Keratinocyte (primary cell): ENCODE measurements at regions not wholly inside any gene's neighbourhood (a gene's known extent, or its start where the extent isn't known, plus 50 kb on each side); places are given as distances from the start of the nearest gene placed in this dataset.

Experiments used
- DNase-seq: peaks from one replicate; pipeline ENCODE4 v3.0.0-alpha.2; 2011; ENCODE audit warnings: low read depth, missing footprints, low spot score
- FAIRE-seq: peaks from 2 replicates; lab custom pipeline; 2011; peaks lifted over from hg19 to GRCh38; lab: Jason Lieb, UNC
- H2AFZ ChIP-seq: 2 replicates; pipeline ENCODE4 v1.6.0; 2012; ENCODE audit warnings: low read length, control low read depth, inconsistent platforms; ENCODE audit not compliant: control insufficient read depth
- H3K27ac ChIP-seq: 2 replicates; pipeline ENCODE4 v1.5.1; 2011; ENCODE audit warnings: low read length; ENCODE audit not compliant: control insufficient read depth, insufficient read depth
- H3K27me3 ChIP-seq: 3 replicates; pipeline ENCODE4 v1.6.0; 2011; ENCODE audit warnings: low read length; ENCODE audit not compliant: control insufficient read depth, insufficient read depth; ENCODE audit errors: extremely low read depth
- H3K36me3 ChIP-seq, 2 experiments: 2 replicates in 1 of 2; 3 replicates in 1 of 2; pipeline ENCODE4 v1.5.1; 2011; ENCODE audit warnings: low read length in 2 of 2, mild to moderate bottlenecking in 1 of 2; ENCODE audit not compliant: control insufficient read depth in 2 of 2, insufficient read depth in 2 of 2; ENCODE audit errors: extremely low read depth in 1 of 2
- H3K4me1 ChIP-seq: 3 replicates; pipeline ENCODE4 v1.5.1; 2011; ENCODE audit warnings: low read length; ENCODE audit not compliant: control insufficient read depth, insufficient read depth; ENCODE audit errors: extremely low read depth
- H3K4me2 ChIP-seq: 3 replicates; pipeline ENCODE4 v1.6.0; 2011; ENCODE audit warnings: low read depth, low read length; ENCODE audit not compliant: control insufficient read depth, insufficient read depth; ENCODE audit errors: extremely low read depth
- H3K4me3 ChIP-seq, 3 experiments: fragments of 200-600 bp in 1 of 3; sonication (generic) in 1 of 3; 2 replicates in 2 of 3; 3 replicates in 1 of 3; pipeline ENCODE4 v1.5.1; 2011 to 2016; ENCODE audit warnings: low read length in 3 of 3, mild to moderate bottlenecking in 3 of 3, control low read depth in 2 of 3, inconsistent platforms in 1 of 3, low read depth in 1 of 3, mixed read lengths in 1 of 3, mixed run types in 1 of 3, moderate library complexity in 1 of 3; ENCODE audit not compliant: control insufficient read depth in 2 of 3, insufficient read depth in 2 of 3; ENCODE audit errors: extremely low read depth in 1 of 3
- H3K79me2 ChIP-seq: 2 replicates; pipeline ENCODE4 v1.6.0; 2012; ENCODE audit warnings: low read length; ENCODE audit not compliant: control insufficient read depth, insufficient read depth
- H3K9ac ChIP-seq: 3 replicates; pipeline ENCODE4 v1.6.0; 2011; ENCODE audit warnings: low read length; ENCODE audit not compliant: control insufficient read depth, insufficient read depth; ENCODE audit errors: extremely low read depth
- H3K9me1 ChIP-seq: 3 replicates; pipeline ENCODE4 v1.6.0; 2011; ENCODE audit warnings: low read length; ENCODE audit not compliant: control insufficient read depth, insufficient read depth; ENCODE audit errors: extremely low read depth
- H3K9me3 ChIP-seq: 2 replicates; pipeline ENCODE4 v1.5.1; 2012; ENCODE audit warnings: low read depth, low read length; ENCODE audit not compliant: control insufficient read depth
- H4K20me1 ChIP-seq: 3 replicates; pipeline ENCODE4 v1.6.0; 2011; ENCODE audit warnings: low read length; ENCODE audit not compliant: control insufficient read depth, insufficient read depth; ENCODE audit errors: extremely low read depth
- EZH2 ChIP-seq: IDR thresholded peaks from one replicate; pipeline ENCODE4 v1.6.1; 2012; ENCODE audit warnings: inconsistent platforms, mild to moderate bottlenecking, low read length, moderate library complexity
- dilution Hi-C: fragments of 300-500 bp; cut with MboI; formaldehyde crosslinking; loops from one replicate; pipeline ENCODE4 v1.7.0; 2020; ENCODE audit warnings: low sequenced_read_pairs; ENCODE audit not compliant: extremely low pct_ligation_motif_present
- TF ChIP-seq, protein P1 (sequence below), 3 experiments: IDR thresholded peaks in 1 of 3; conservative IDR thresholded peaks in 1 of 3; optimal IDR thresholded peaks in 1 of 3; 2 replicates in 2 of 3; 3 replicates in 1 of 3; pipeline versions ENCODE3 to v1.5.1; 2011; ENCODE audit warnings: low read length in 3 of 3, mild to moderate bottlenecking in 3 of 3, moderate library complexity in 2 of 3, control low read depth in 1 of 3, inconsistent platforms in 1 of 3; ENCODE audit not compliant: insufficient read depth in 2 of 3; ENCODE audit errors: extremely low read depth in 1 of 3

DNA sequence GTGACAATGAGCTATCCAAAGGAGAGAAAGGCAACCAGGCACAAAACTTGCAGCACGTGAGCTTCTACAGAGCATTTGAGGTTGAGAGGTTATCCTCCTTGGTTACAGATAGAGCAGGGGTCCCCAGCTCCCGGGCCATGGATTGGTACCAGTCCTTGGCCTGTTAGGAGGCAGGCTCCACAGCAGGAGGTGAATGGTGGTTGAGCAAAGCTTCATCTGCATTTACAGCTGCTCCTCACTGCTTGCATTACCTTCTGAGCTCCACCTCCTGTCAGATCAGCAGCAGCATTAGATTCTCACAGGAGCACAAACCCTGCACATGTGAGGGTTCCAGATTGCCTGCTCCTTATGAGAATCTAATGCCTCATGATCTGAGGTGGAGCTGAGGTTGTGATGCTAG lies 57.8 kb upstream of the ST8SIA3 start:
- TF ChIP-seq EZH2, result no peak
- TF ChIP-seq, protein P1, sequence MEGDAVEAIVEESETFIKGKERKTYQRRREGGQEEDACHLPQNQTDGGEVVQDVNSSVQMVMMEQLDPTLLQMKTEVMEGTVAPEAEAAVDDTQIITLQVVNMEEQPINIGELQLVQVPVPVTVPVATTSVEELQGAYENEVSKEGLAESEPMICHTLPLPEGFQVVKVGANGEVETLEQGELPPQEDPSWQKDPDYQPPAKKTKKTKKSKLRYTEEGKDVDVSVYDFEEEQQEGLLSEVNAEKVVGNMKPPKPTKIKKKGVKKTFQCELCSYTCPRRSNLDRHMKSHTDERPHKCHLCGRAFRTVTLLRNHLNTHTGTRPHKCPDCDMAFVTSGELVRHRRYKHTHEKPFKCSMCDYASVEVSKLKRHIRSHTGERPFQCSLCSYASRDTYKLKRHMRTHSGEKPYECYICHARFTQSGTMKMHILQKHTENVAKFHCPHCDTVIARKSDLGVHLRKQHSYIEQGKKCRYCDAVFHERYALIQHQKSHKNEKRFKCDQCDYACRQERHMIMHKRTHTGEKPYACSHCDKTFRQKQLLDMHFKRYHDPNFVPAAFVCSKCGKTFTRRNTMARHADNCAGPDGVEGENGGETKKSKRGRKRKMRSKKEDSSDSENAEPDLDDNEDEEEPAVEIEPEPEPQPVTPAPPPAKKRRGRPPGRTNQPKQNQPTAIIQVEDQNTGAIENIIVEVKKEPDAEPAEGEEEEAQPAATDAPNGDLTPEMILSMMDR (optimal IDR thresholded peaks at IDR 0.05 in 1 of 3, IDR thresholded peaks at IDR 0.05 in 1 of 3, conservative IDR thresholded peaks at IDR 0.05 in 1 of 3; ENCODE audit: extremely low read depth in 1 of 3, insufficient read depth in 2 of 3, low read length in 3 of 3), result no peak
- Histone ChIP-seq H3K9me1 (no peaks in the 10 kb centered on the region), H3K4me3 (no peak overlapping the region), H3K79me2 (no peaks in the 10 kb centered on the region), H2AFZ (no peak overlapping the region), H3K4me1 (no peaks in the 10 kb centered on the region), H3K36me3 (no peaks in the 10 kb centered on the region), H3K27ac (no peak overlapping the region), H3K4me2 (no peak overlapping the region), H4K20me1 (no peaks in the 10 kb centered on the region), H3K9ac (no peak overlapping the region), H3K9me3 (no peaks in the 10 kb centered on the region), H3K27me3 (no peaks in the 10 kb centered on the region)
- dilution Hi-C loops, result no loop called here
- no peak for FAIRE-seq
- DNase-seq, result no peak

GRCh38 chr18:57296336-57296735 lies 56.0 kb upstream of the ST8SIA3 start:
- DNase-seq, result no peak
- Histone ChIP-seq H2AFZ (no peak overlapping the region), H3K27me3 (no peaks in the 10 kb centered on the region), H3K9me3 (no peaks in the 10 kb centered on the region), H3K4me1 (no peaks in the 10 kb centered on the region), H3K9ac (no peak overlapping the region), H3K4me3 (no peak overlapping the region), H3K79me2 (no peaks in the 10 kb centered on the region), H3K9me1 (no peaks in the 10 kb centered on the region), H3K36me3 (no peaks in the 10 kb centered on the region), H3K27ac (no peak overlapping the region), H4K20me1 (no peaks in the 10 kb centered on the region), H3K4me2 (no peak overlapping the region)
- no peak for FAIRE-seq
- TF ChIP-seq EZH2, result no peak
- TF ChIP-seq, protein P1 (optimal IDR thresholded peaks at IDR 0.05 in 1 of 3, IDR thresholded peaks at IDR 0.05 in 1 of 3, conservative IDR thresholded peaks at IDR 0.05 in 1 of 3; ENCODE audit: extremely low read depth in 1 of 3, insufficient read depth in 2 of 3, low read length in 3 of 3), result no peak
- dilution Hi-C loops, result no loop called here
